H9 (cell line): ENCODE measurements at regions not wholly inside any gene's neighbourhood (a gene's known extent, or its start where the extent isn't known, plus 50 kb on each side); places are given as distances from the start of the nearest gene placed in this dataset.

Experiments
- DNase-seq: peaks from one replicate; pipeline ENCODE4 v3.0.0-alpha.2; 2017
- H2AFZ ChIP-seq: one replicate; pipeline ENCODE4 v1.6.1; 2013; ENCODE audit warnings: mild to moderate bottlenecking, low read length, control low read depth, moderate library complexity
- H2AK5ac ChIP-seq: 2 replicates; pipeline ENCODE4 v1.6.1; 2013; ENCODE audit warnings: low read length, control low read depth, mixed read lengths; ENCODE audit not compliant: insufficient read length
- H2BK120ac ChIP-seq: one replicate; pipeline ENCODE4 v1.6.1; 2013; ENCODE audit warnings: low read depth, mild to moderate bottlenecking, low read length, control low read depth, inconsistent platforms; ENCODE audit not compliant: poor library complexity, severe bottlenecking
- H2BK12ac ChIP-seq: 2 replicates; pipeline ENCODE4 v1.6.1; 2013; ENCODE audit warnings: low read length, control low read depth, mixed read lengths, low read depth; ENCODE audit not compliant: insufficient read length
- H2BK15ac ChIP-seq: 2 replicates; pipeline ENCODE4 v1.6.1; 2013; ENCODE audit warnings: low read depth, low read length, control low read depth
- H2BK20ac ChIP-seq: one replicate; pipeline ENCODE4 v1.6.1; 2013; ENCODE audit warnings: low read depth, mild to moderate bottlenecking, low read length, control low read depth, inconsistent platforms; ENCODE audit not compliant: poor library complexity, severe bottlenecking
- H2BK5ac ChIP-seq: 2 replicates; pipeline ENCODE4 v1.6.1; 2013; ENCODE audit warnings: low read length, control low read depth, mixed read lengths; ENCODE audit not compliant: insufficient read length
- H3K14ac ChIP-seq: 2 replicates; pipeline ENCODE4 v1.6.1; 2013; ENCODE audit warnings: low read length, control low read depth; ENCODE audit not compliant: insufficient read depth
- H3K18ac ChIP-seq: 2 replicates; pipeline ENCODE4 v1.6.1; 2013; ENCODE audit warnings: low read depth, mild to moderate bottlenecking, mixed read lengths, low read length, control low read depth; ENCODE audit not compliant: insufficient read length
- H3K23ac ChIP-seq: 2 replicates; pipeline ENCODE4 v1.6.1; 2013; ENCODE audit warnings: low read length, control low read depth, mixed read lengths, low read depth; ENCODE audit not compliant: insufficient read length
- H3K23me2 ChIP-seq: 2 replicates; pipeline ENCODE4 v1.6.1; 2013; ENCODE audit warnings: low read depth, mild to moderate bottlenecking, mixed read lengths, low read length, control low read depth; ENCODE audit not compliant: insufficient read length, poor library complexity, severe bottlenecking
- H3K27ac ChIP-seq: 2 replicates; pipeline ENCODE4 v1.5.1; 2013; ENCODE audit warnings: low read length, control low read depth, mixed read lengths, low read depth; ENCODE audit not compliant: insufficient read length
- H3K27me3 ChIP-seq: 2 replicates; pipeline ENCODE4 v1.6.1; 2013; ENCODE audit warnings: low read length, control low read depth, inconsistent platforms; ENCODE audit not compliant: insufficient read depth
- H3K4ac ChIP-seq: 2 replicates; pipeline ENCODE4 v1.6.1; 2013; ENCODE audit warnings: low read depth, mild to moderate bottlenecking, control low read depth, inconsistent platforms, low read length, moderate library complexity
- H3K4me1 ChIP-seq: 2 replicates; pipeline ENCODE4 v1.6.1; 2013; ENCODE audit warnings: low read length, control low read depth, inconsistent platforms; ENCODE audit not compliant: insufficient read depth
- H3K4me2 ChIP-seq: 2 replicates; pipeline ENCODE4 v1.6.1; 2013; ENCODE audit warnings: low read length, control low read depth, mixed read lengths; ENCODE audit not compliant: insufficient read length, insufficient read depth
- H3K56ac ChIP-seq: 2 replicates; pipeline ENCODE4 v1.6.1; 2013; ENCODE audit warnings: low read depth, mild to moderate bottlenecking, mixed read lengths, low read length, control low read depth; ENCODE audit not compliant: insufficient read length
- H3K79me1 ChIP-seq: 2 replicates; pipeline ENCODE4 v1.6.1; 2013; ENCODE audit warnings: low read depth, mild to moderate bottlenecking, moderate library complexity, low read length, control low read depth, inconsistent platforms; ENCODE audit not compliant: insufficient read depth, poor library complexity, severe bottlenecking
- H3K79me2 ChIP-seq: 2 replicates; pipeline ENCODE4 v1.6.1; 2013; ENCODE audit warnings: low read length, control low read depth, inconsistent platforms; ENCODE audit not compliant: insufficient read depth
- H3K9ac ChIP-seq: 2 replicates; pipeline ENCODE4 v1.6.1; 2013; ENCODE audit warnings: low read length, control low read depth, mixed read lengths; ENCODE audit not compliant: insufficient read length; ENCODE audit errors: extremely low read depth
- H3K9me3 ChIP-seq: one replicate; pipeline ENCODE4 v1.6.1; 2013; ENCODE audit warnings: low read depth, low read length, inconsistent platforms; ENCODE audit not compliant: control insufficient read depth
- H3T11ph ChIP-seq: one replicate; pipeline ENCODE4 v1.6.1; 2013; ENCODE audit warnings: mild to moderate bottlenecking, low read length, control low read depth, inconsistent platforms
- H4K20me1 ChIP-seq: one replicate; pipeline ENCODE4 v1.6.1; 2013; ENCODE audit not compliant: control insufficient read depth, insufficient read length, insufficient read depth
- H4K5ac ChIP-seq: 2 replicates; pipeline ENCODE4 v1.6.1; 2013; ENCODE audit warnings: low read depth, mild to moderate bottlenecking, mixed read lengths, low read length, control low read depth; ENCODE audit not compliant: insufficient read length
- H4K8ac ChIP-seq: replicated peaks from 2 replicates; pipeline ENCODE4 v1.6.1; 2013; ENCODE audit warnings: low read length, control low read depth, mixed read lengths, low read depth; ENCODE audit not compliant: insufficient read length
- H4K91ac ChIP-seq: 2 replicates; pipeline ENCODE4 v1.6.1; 2013; ENCODE audit warnings: low read depth, mild to moderate bottlenecking, moderate library complexity, mixed read lengths, low read length, control low read depth; ENCODE audit not compliant: insufficient read length
- H3K27ac Mint-ChIP-seq, 3 experiments: 2 replicates in 2 of 3; 3 replicates in 1 of 3; pipeline ENCODE4 v1.8.0; 2020 to 2021; ENCODE audit warnings: mixed read lengths in 3 of 3, mild to moderate bottlenecking in 1 of 3, moderate library complexity in 1 of 3
- H3K27me3 Mint-ChIP-seq: 2 replicates; pipeline ENCODE4 v1.8.0; 2021; ENCODE audit warnings: low read depth, mild to moderate bottlenecking, moderate library complexity, mixed read lengths
- H3K36me3 Mint-ChIP-seq, 3 experiments: 2 replicates in 2 of 3; 3 replicates in 1 of 3; pipeline ENCODE4 v1.8.0; 2020 to 2021; ENCODE audit warnings: low read depth in 3 of 3, mixed read lengths in 3 of 3; ENCODE audit not compliant: insufficient read depth in 1 of 3
- H3K4me1 Mint-ChIP-seq, 2 experiments: 2 replicates each; pipeline ENCODE4 v1.8.0; 2020; ENCODE audit warnings: mixed read lengths in 2 of 2
- H3K4me3 Mint-ChIP-seq, 2 experiments: 2 replicates in 1 of 2; 3 replicates in 1 of 2; pipeline ENCODE4 v1.8.0; 2020 to 2021; ENCODE audit warnings: mild to moderate bottlenecking in 2 of 2, mixed read lengths in 2 of 2, moderate library complexity in 1 of 2
- H3K9me3 Mint-ChIP-seq, 2 experiments: 2 replicates in 1 of 2; 3 replicates in 1 of 2; pipeline ENCODE4 v1.8.0; 2020; ENCODE audit warnings: mild to moderate bottlenecking in 2 of 2, mixed read lengths in 2 of 2, moderate library complexity in 1 of 2
- CTCF ChIP-seq: fragments of 200-600 bp; sonication (generic); conservative IDR thresholded peaks from 3 replicates; pipeline ENCODE4 v1.8.0; 2021; ENCODE audit warnings: antibody characterized with exemption, mild to moderate bottlenecking

GRCh38 chr1:29651246-29651645 is 414.9 kb downstream of the PTPRU start:
- Mint-ChIP-seq H3K27me3 (no peaks in the 10 kb centered on the region; the same call in 1 of the 2 replicates), H3K36me3 (no peaks in the 10 kb centered on the region), H3K9me3 (no peaks in the 10 kb centered on the region; a peak in 1 of 5 replicates), H3K4me1 (peaks cover 7 to 11% of the 10 kb centered on the region in 2 experiments), H3K4me3 (no peak overlapping the region), H3K27ac (no peak overlapping the region)
- Histone ChIP-seq H3K9ac (no peak overlapping the region), H4K91ac (no peak overlapping the region), H3K14ac (no peak overlapping the region; the same call in 1 of the 2 replicates), H3K27me3 (no peaks in the 10 kb centered on the region), H2BK12ac (no peak overlapping the region), H2BK15ac (no peak overlapping the region), H2BK120ac (no peak overlapping the region), H2AK5ac (no peak overlapping the region), H2AFZ (no peak overlapping the region), H4K20me1 (no peaks in the 10 kb centered on the region), H3K4ac (no peak overlapping the region), H3K18ac (no peak overlapping the region), H3K4me2 (no peak overlapping the region), H3K79me1 (no peaks in the 10 kb centered on the region), H3T11ph (no peak overlapping the region), H3K9me3 (no peaks in the 10 kb centered on the region), H3K23ac (no peak overlapping the region), H3K27ac (no peak overlapping the region), H4K8ac (no peak overlapping the region), H3K56ac (no peak overlapping the region), H4K5ac (no peak overlapping the region), H3K23me2 (no peaks in the 10 kb centered on the region), H2BK20ac (no peak overlapping the region), H2BK5ac (no peak overlapping the region), H3K4me1 (no peaks in the 10 kb centered on the region), H3K79me2 (no peaks in the 10 kb centered on the region)
- DNase-seq, result peak; percentile 10
- TF ChIP-seq CTCF, result no peak
